GM12872 (cell line): ENCODE measurements at regions not wholly inside any gene's neighbourhood (a gene's known extent, or its start where the extent isn't known, plus 50 kb on each side); places are given as distances from the start of the nearest gene placed in this dataset.
A peak's percentile ranks its signal among the peaks of the same experiment; 100 is the strongest.

Experiments used
- CTCF ChIP-seq: IDR thresholded peaks from 3 replicates; pipeline ENCODE4 v1.5.1; 2011; ENCODE audit warnings: low read depth, mild to moderate bottlenecking, low read length, moderate library complexity; ENCODE audit not compliant: insufficient read depth

GRCh38 chr16:88284101-88284500 lies 98.7 kb upstream of the ZNF469 start:
- TF ChIP-seq CTCF: no peak

GRCh38 chr16:88284626-88285513 lies 97.9 kb upstream of the ZNF469 start:
- TF ChIP-seq CTCF: no peak

GRCh38 chr16:88285514-88285822 lies 97.3 kb upstream of the ZNF469 start:
- TF ChIP-seq CTCF: no peak

- TF ChIP-seq CTCF: no peak
Observed at GRCh38 chr16:88286301-88286923, 96.3 kb upstream of the ZNF469 start.

- TF ChIP-seq CTCF: peak; percentile 73
Observed at GRCh38 chr16:88287219-88287618, 95.5 kb upstream of the ZNF469 start.

GRCh38 chr16:88288303-88288702 lies 94.5 kb upstream of the ZNF469 start:
- TF ChIP-seq CTCF: no peak

- TF ChIP-seq CTCF: no peak
Observed at GRCh38 chr16:88289001-88289400, 93.8 kb upstream of the ZNF469 start.
